ENCODE measurements at regions not wholly inside any gene's neighbourhood (a gene's known extent, or its start where the extent isn't known, plus 50 kb on each side); places are given as distances from the start of the nearest gene placed in this dataset.

DNA sequence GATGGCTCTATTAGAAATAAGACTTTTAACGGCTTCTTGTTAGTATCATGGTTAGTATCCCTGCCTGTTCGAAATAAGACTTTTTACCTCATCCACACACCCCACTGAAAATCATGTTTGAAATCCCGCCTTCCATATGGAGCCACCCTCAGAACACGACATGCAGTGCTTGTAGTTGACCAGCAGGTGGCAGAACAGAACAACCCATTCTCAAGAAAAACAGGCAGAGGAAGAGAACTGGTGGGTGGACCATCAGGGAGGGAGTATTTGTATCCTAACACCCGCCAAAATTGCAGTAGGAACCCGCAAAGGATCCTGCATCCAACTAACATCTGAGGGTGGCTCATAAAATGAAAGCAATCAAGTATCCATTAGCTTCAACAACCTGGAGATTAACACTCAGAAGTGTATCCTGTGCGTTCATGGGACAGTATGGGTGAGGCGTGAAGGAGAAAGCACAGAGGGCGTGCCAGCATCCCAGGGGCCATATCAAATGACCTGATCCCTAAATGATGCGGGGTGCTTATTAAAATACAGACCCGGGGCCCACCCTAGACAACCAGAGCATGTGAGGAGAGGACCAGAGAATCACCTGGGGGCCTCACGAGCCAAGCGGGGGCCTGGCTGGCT is 89.6 kb upstream of the NHSL1 start:
- no peak overlapping the region for H3K4me3 ChIP-seq (ENCODE audit: low read depth, low read length)
- peak; percentile 78 for DNase-seq (ENCODE audit: low read depth)
- TF ChIP-seq, protein P1, sequence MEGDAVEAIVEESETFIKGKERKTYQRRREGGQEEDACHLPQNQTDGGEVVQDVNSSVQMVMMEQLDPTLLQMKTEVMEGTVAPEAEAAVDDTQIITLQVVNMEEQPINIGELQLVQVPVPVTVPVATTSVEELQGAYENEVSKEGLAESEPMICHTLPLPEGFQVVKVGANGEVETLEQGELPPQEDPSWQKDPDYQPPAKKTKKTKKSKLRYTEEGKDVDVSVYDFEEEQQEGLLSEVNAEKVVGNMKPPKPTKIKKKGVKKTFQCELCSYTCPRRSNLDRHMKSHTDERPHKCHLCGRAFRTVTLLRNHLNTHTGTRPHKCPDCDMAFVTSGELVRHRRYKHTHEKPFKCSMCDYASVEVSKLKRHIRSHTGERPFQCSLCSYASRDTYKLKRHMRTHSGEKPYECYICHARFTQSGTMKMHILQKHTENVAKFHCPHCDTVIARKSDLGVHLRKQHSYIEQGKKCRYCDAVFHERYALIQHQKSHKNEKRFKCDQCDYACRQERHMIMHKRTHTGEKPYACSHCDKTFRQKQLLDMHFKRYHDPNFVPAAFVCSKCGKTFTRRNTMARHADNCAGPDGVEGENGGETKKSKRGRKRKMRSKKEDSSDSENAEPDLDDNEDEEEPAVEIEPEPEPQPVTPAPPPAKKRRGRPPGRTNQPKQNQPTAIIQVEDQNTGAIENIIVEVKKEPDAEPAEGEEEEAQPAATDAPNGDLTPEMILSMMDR (IDR thresholded peaks at IDR 0.05; ENCODE audit: insufficient read depth, low read depth, low read length): peak; percentile 97

DNA sequence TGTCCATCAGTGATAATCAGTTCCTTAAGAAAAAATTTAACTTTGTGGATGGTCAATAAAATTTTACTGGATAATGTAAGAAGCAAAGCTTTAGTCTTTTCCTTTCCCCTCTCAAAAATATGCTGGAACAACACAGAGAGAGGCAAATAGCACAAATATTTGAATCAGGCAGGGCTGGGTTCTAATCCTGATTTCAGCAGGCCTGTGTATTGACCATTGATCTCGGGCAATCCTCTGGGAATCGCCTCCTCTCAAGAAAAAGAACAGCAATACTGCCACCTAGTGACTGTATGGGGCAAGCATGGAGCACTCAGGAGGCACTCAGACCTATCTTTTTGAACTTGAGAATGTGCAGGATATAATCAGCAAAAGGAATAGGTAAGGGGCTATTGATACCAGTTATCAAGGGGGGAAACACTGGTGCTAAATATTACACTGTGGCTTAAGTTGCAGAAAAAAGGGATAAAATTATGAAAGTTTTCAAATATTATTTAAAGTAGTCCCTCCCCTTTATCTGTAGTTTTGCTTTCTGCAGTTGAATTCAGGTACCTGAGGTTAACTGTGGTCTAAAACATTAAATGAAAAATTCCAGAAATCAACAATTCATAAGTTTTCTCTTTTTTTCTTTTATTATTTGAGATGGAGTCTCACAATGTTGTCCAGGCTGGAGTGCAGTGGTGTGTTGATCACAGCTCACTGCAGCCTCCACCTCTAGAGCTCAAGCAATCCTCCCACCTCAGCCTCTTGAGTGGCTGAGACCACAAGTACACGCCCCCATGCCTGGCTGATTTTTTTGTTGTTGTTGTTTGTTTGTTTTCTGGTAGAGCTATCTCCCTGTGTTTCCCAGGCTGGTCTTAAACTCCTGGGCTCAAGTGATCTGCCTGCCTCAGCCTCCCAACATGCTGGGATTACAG is 91.8 kb upstream of the NHSL1 start:
- H3K4me3 ChIP-seq (ENCODE audit: low read depth, low read length): no peak overlapping the region
- peak; percentile 65 for DNase-seq (ENCODE audit: low read depth)
- TF ChIP-seq, protein P1 (IDR thresholded peaks at IDR 0.05; ENCODE audit: insufficient read depth, low read depth, low read length): peak; percentile 89

DNA sequence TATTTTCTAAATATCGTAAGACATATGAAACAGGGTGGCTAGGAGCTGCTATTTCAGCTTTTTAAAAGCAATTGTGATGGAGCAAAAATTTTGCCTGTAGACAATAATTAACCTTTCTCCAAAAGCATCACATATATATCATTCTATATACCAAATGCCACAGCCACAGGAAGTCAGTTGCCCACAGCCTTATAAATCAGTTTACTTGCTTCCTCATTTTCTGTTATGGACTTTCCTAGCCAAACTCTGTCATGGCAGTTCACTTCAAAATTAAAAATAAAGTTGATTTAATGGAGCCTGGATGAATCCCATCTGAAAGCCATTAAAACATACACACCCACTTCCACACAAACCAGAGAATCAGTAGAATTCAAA is 93.4 kb upstream of the NHSL1 start:
- no peak for DNase-seq (ENCODE audit: low read depth)
- no peak overlapping the region for H3K4me3 ChIP-seq (ENCODE audit: low read depth, low read length)
- TF ChIP-seq, protein P1 (IDR thresholded peaks at IDR 0.05; ENCODE audit: insufficient read depth, low read depth, low read length): no peak

DNA sequence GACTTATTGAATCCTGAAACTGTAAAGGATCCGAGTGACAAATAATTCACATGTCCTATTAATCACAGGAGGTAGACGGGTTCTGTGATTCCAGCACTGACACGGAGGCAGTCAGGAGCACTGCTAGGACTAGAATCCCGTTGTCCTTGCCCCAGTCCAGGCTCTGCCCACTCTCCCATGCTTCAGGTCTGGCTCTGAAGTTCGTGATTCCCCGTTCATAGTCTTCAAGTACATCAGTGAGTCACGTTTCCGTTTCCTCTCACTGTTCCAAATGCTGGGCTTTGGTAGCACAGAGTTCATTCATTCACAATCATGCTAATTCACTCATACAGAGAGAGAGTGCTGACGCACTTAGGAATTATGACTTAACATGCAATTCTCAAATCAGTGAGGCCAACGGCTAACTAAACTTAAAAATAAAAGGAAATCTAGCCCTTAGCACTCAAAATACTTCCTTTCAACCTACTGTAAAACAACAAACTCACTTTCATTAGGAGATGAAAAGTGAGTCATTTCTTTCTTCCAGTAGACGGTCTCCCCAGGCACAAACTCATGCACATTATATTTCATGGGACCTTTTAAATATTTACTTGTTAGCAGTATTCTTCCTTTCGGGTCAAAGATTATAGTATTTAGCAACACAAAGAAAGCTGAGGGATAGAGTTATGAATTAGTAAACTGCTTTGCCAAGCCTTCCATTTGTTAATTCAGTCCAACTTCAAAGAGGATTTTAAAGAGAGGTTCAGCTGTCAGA is 94.0 kb upstream of the NHSL1 start:
- TF ChIP-seq, protein P1 (IDR thresholded peaks at IDR 0.05; ENCODE audit: insufficient read depth, low read depth, low read length): no peak
- peak; percentile 93 for DNase-seq (ENCODE audit: low read depth)

DNA sequence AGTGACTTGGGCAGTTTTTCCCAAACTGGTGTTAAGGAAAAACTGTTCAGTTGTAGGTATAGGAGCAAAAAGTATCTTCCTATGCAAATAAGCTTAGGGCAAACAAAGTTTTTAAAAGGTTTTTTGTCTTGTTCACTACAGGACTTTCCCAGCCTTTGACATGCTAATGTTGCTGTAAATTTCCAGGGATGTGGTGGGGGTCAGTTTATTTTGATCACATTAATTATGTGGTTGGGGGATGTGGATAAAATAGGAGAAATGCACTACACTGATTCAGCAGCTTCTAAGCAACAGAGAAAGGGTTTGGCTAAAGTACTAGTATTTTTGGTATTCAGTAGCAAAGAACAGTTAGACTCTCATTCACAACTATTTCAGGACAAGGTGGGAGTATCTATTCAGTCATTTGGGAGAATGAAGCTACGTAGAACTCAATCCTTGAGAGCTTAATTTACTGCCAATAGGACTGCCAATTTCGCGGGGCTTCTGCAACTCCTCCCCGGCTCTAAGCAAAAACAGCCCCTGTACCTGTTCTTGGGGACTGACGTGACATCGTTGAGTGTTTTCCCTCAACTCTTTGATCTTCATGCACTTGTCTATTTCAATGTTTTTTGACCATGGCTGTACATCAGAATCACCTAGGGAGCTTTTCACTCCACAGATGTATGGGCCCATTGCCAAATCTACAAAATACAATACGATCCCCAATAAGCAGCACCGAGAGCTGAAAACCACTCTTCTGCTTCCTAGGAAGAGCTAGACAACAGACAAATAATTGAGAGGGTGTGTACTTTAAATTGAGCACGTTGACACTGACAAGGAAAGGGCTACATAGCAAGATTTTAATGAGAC is 94.8 kb upstream of the NHSL1 start:
- no peak overlapping the region for H3K4me3 ChIP-seq (ENCODE audit: low read depth, low read length)
- DNase-seq (ENCODE audit: low read depth): no peak
- TF ChIP-seq, protein P1 (IDR thresholded peaks at IDR 0.05; ENCODE audit: insufficient read depth, low read depth, low read length): no peak

More for the DNA sequence above, 94.0 kb upstream of the NHSL1 start:
- peak overlapping the region; percentile 5 for H3K4me3 ChIP-seq (ENCODE audit: low read depth, low read length)

DNA sequence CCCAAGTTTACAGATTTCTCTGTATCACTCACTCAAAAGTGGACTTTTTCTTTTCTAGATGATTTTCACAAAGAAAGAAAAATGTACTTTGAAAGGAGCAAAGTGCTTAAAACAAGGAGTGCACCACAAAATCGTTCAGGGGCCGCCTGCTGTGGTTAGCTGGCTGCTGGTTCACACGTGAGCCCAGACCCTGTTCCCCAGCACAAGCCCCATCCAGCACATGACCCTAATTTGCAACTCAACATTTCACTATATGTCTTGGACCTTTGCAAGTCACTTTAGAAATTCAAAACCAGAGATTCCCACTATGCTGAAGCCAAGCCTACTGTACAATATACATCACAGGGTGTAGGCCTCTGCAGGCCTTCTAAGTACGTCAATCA is 95.5 kb upstream of the NHSL1 start:
- TF ChIP-seq, protein P1 (IDR thresholded peaks at IDR 0.05; ENCODE audit: insufficient read depth, low read depth, low read length): no peak
- no peak overlapping the region for H3K4me3 ChIP-seq (ENCODE audit: low read depth, low read length)
- DNase-seq (ENCODE audit: low read depth): no peak

All from fibroblast of villous mesenchyme (primary cell).